Neural cell (in vitro differentiated cells): ENCODE measurements at regions not wholly inside any gene's neighbourhood (a gene's known extent, or its start where the extent isn't known, plus 50 kb on each side); places are given as distances from the start of the nearest gene placed in this dataset.

Experiments used
- H2AFZ ChIP-seq: fragments of 200-600, 300-800 bp; sonication (generic), shearing (Covaris generic); 2 replicates; pipeline ENCODE4 v1.6.0; 2014; ENCODE audit warnings: low read depth, mild to moderate bottlenecking, antibody characterized with exemption, low read length, moderate library complexity
- H3F3A ChIP-seq: fragments of 200-600 bp; shearing (Covaris generic); 2 replicates; pipeline ENCODE4 v1.6.1; 2016; ENCODE audit warnings: mild to moderate bottlenecking, moderate library complexity, mixed read lengths, antibody characterized with exemption, low read length; ENCODE audit not compliant: insufficient read depth, poor library complexity, severe bottlenecking
- H3K27ac ChIP-seq: fragments of 200-600, 300-800 bp; sonication (generic), shearing (Covaris generic); 2 replicates; pipeline ENCODE4 v1.5.1; 2014; ENCODE audit warnings: mild to moderate bottlenecking, low read length, moderate library complexity
- H3K27me3 ChIP-seq: fragments of 300-800, 200-600 bp; sonication (generic), shearing (Covaris generic); 2 replicates; pipeline ENCODE4 v1.6.0; 2014; ENCODE audit warnings: mild to moderate bottlenecking, low read depth, low read length, moderate library complexity; ENCODE audit not compliant: insufficient read depth
- H3K36me3 ChIP-seq: fragments of 300-800, 200-600 bp; sonication (generic), shearing (Covaris generic); 2 replicates; pipeline ENCODE4 v1.5.1; 2014; ENCODE audit warnings: mild to moderate bottlenecking, antibody characterized with exemption, low read length, moderate library complexity; ENCODE audit not compliant: insufficient read depth
- H3K4me2 ChIP-seq: fragments of 300-800, 200-600 bp; sonication (generic), shearing (Covaris generic); 2 replicates; pipeline ENCODE4 v1.6.0; 2014; ENCODE audit warnings: mild to moderate bottlenecking, low read length
- H3K4me3 ChIP-seq: fragments of 300-800, 200-600 bp; sonication (generic), shearing (Covaris generic); 2 replicates; pipeline ENCODE4 v1.5.1; 2014; ENCODE audit warnings: mild to moderate bottlenecking, low read length, moderate library complexity
- H3K79me2 ChIP-seq: fragments of 200-600 bp; shearing (Covaris generic); replicated peaks from 2 replicates; pipeline ENCODE4 v1.6.0; 2014; ENCODE audit warnings: mild to moderate bottlenecking, low read length, moderate library complexity; ENCODE audit not compliant: insufficient read depth
- H3K9ac ChIP-seq: fragments of 300-800, 200-600 bp; sonication (generic), shearing (Covaris generic); 2 replicates; pipeline ENCODE4 v1.6.1; 2016; ENCODE audit warnings: mild to moderate bottlenecking, low read length, mixed read lengths
- H3K9me2 ChIP-seq: fragments of 200-600 bp; shearing (Covaris generic); 2 replicates; pipeline ENCODE4 v1.6.1; 2016; ENCODE audit warnings: mild to moderate bottlenecking, low read length, mixed read lengths; ENCODE audit not compliant: insufficient read depth
- H3K9me3 ChIP-seq: fragments of 200-600, 300-800 bp; sonication (generic), shearing (Covaris generic); 2 replicates; pipeline ENCODE4 v1.6.1; 2016; ENCODE audit warnings: mild to moderate bottlenecking, mixed run types, low read length, moderate library complexity, mixed read lengths
- H4K20me1 ChIP-seq: fragments of 200-600 bp; shearing (Covaris generic); 2 replicates; pipeline ENCODE4 v1.6.1; 2016; ENCODE audit warnings: mild to moderate bottlenecking, mixed run types; ENCODE audit not compliant: insufficient read depth
- EP300 ChIP-seq: fragments of 450-650 bp; conservative IDR thresholded peaks from 2 replicates; pipeline ENCODE4 v1.6.1; 2014; ENCODE audit warnings: antibody characterized with exemption, mild to moderate bottlenecking, moderate library complexity; ENCODE audit not compliant: poor library complexity, severe bottlenecking
- EZH2 ChIP-seq: fragments of 200-600, 300-800 bp; shearing (Covaris generic), sonication (generic); IDR thresholded peaks from 2 replicates; pipeline ENCODE4 v1.6.1; 2014; ENCODE audit warnings: antibody characterized with exemption, low read length, borderline replicate concordance, mild to moderate bottlenecking; ENCODE audit not compliant: insufficient read depth, poor library complexity, severe bottlenecking
- MXI1 ChIP-seq: fragments of 450-650 bp; conservative IDR thresholded peaks from 2 replicates; pipeline ENCODE4 v1.6.1; 2014; ENCODE audit warnings: antibody characterized with exemption, mild to moderate bottlenecking; ENCODE audit not compliant: poor library complexity, severe bottlenecking
- POLR2AphosphoS5 ChIP-seq: IDR thresholded peaks from 2 replicates; pipeline ENCODE4 v1.6.1; 2012
- RAD21 ChIP-seq: fragments of 450-650 bp; conservative IDR thresholded peaks from 2 replicates; pipeline ENCODE4 v1.6.1; 2014; ENCODE audit warnings: antibody characterized with exemption, mild to moderate bottlenecking, moderate library complexity
- REST ChIP-seq: IDR thresholded peaks from 2 replicates; pipeline ENCODE4 v1.6.1; 2012; ENCODE audit warnings: borderline replicate concordance
- SMC3 ChIP-seq: fragments of 450-650 bp; conservative IDR thresholded peaks from 2 replicates; pipeline ENCODE4 v1.6.1; 2014; ENCODE audit warnings: antibody characterized with exemption, mild to moderate bottlenecking, moderate library complexity; ENCODE audit not compliant: poor library complexity
- TAF1 ChIP-seq: IDR thresholded peaks from 2 replicates; pipeline ENCODE4 v1.6.1; 2012; ENCODE audit warnings: low read depth
- TF ChIP-seq, protein P1 (sequence below): fragments of 450-650 bp; IDR thresholded peaks from 2 replicates; pipeline ENCODE4 v1.5.1; 2014; ENCODE audit warnings: antibody characterized with exemption, mild to moderate bottlenecking, moderate library complexity; ENCODE audit not compliant: poor library complexity, severe bottlenecking

DNA sequence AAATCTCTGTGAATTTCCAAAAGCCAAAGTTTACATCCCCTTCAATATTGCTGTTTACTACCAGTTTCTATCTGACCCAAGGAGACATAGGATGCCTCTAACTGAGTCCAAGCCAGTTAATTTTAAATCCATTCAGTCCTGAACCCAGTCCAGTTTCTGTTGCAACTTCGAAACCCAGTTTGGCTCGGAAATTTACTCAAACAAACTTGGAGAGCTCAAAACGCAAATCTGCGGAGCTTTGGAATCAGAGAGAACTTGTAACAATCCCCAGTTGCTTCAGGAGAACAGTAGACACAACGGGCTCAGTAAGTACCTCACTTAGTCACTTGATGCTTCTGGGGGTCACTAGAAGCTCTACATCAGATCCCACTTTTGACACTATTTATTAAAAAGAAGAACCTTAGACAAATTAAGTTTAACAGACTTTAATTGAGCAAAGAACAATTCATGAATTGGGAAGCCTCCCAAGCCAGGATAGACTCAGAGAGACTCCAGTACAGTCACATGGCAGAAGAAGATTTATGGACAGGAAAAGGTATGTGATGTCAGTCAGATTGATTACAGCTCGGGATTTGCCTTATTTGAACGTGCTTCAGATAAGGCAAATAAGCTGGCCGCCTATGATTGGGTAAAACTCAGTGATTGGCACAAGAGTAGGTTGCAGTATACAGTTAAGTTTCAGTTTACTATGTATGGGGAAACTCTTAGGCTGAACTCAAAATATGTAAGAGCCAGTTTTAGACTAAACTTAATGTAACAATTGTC is 118.0 kb downstream of the RFPL4B start:
- no peak overlapping the region for H3K4me3 ChIP-seq
- no peak overlapping the region for H3K4me2 ChIP-seq
- H3K9me3 ChIP-seq: no peaks in the 10 kb centered on the region
- no peak overlapping the region for H2AFZ ChIP-seq
- H3K27me3 ChIP-seq: no peaks in the 10 kb centered on the region
- no peaks in the 10 kb centered on the region for H3K79me2 ChIP-seq
- H3K36me3 ChIP-seq: no peaks in the 10 kb centered on the region
- TF ChIP-seq SMC3 (no peak), RAD21 (no peak), POLR2AphosphoS5 (no peak), EZH2 (no peak), EP300 (no peak), REST (no peak), MXI1 (no peak), TAF1 (no peak)
- TF ChIP-seq, protein P1, sequence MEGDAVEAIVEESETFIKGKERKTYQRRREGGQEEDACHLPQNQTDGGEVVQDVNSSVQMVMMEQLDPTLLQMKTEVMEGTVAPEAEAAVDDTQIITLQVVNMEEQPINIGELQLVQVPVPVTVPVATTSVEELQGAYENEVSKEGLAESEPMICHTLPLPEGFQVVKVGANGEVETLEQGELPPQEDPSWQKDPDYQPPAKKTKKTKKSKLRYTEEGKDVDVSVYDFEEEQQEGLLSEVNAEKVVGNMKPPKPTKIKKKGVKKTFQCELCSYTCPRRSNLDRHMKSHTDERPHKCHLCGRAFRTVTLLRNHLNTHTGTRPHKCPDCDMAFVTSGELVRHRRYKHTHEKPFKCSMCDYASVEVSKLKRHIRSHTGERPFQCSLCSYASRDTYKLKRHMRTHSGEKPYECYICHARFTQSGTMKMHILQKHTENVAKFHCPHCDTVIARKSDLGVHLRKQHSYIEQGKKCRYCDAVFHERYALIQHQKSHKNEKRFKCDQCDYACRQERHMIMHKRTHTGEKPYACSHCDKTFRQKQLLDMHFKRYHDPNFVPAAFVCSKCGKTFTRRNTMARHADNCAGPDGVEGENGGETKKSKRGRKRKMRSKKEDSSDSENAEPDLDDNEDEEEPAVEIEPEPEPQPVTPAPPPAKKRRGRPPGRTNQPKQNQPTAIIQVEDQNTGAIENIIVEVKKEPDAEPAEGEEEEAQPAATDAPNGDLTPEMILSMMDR: no peak
- H4K20me1 ChIP-seq: no peaks in the 10 kb centered on the region
- no peaks in the 10 kb centered on the region for H3F3A ChIP-seq
- no peaks in the 10 kb centered on the region for H3K9me2 ChIP-seq
- H3K27ac ChIP-seq: no peak overlapping the region
- no peak overlapping the region for H3K9ac ChIP-seq

DNA sequence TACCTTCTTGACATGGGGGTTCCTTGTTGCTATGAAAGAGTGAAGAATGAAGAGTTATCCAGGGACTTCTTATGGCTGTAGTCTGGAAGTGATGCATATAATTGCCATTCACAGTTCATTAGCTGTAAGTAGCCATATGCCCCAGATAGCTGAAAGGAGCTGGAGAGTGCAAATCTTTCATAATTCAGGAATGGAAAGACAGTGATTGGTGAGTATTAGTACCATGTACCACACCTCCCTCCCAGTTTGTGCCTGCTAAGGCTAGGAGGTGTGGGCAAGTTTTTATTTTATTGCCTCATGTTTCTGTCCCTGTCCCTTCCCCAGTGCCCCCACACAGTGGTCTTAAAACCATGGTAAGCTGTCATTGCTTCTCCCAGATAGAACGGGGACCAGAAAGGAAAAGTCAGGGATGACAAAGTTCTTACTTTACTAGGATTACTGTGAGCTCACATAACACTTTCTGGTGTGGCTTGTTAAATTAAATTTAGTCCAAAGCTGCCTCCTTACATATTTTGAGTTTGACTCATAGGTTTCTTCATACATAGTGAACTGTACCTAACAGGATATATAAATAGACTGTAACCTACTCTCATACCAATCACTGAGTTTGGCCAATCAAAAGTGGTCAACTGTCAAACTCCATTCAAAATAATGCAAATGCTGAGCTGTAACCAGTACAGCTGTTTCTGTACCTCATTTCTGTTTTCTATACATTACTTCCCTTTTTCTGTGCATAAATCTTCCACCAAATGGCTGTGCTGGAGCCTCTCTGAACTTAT is 119.4 kb downstream of the RFPL4B start:
- Histone ChIP-seq H3K4me3 (no peak overlapping the region), H4K20me1 (no peaks in the 10 kb centered on the region), H3F3A (no peaks in the 10 kb centered on the region), H3K27me3 (no peaks in the 10 kb centered on the region), H2AFZ (no peak overlapping the region), H3K4me2 (no peak overlapping the region), H3K27ac (no peak overlapping the region), H3K36me3 (no peaks in the 10 kb centered on the region), H3K9me2 (no peaks in the 10 kb centered on the region), H3K9ac (no peak overlapping the region), H3K79me2 (no peaks in the 10 kb centered on the region), H3K9me3 (no peaks in the 10 kb centered on the region)
- TF ChIP-seq REST (no peak), SMC3 (no peak), POLR2AphosphoS5 (no peak), EZH2 (no peak)
